ENCODE measurements at regions not wholly inside any gene's neighbourhood (a gene's known extent, or its start where the extent isn't known, plus 50 kb on each side); places are given as distances from the start of the nearest gene placed in this dataset.
"Not testable (repeated sequence)": the region's sequence is repeated elsewhere in the genome, so short reads cannot be mapped to it uniquely, and the experiment has no call there.

GRCh38 chr16:22436823-22437652, 62.6 kb upstream of the CDR2 start:
- ATAC-seq: peak; percentile 84 to 85

GRCh38 chr16:22436326-22436822, 62.0 kb upstream of the CDR2 start:
- ATAC-seq: peak; percentile 19

- ATAC-seq: not testable (repeated sequence)
Measured at GRCh38 chr16:22431314-22431713, 56.9 kb upstream of the CDR2 start.

GRCh38 chr16:22428654-22429053, 54.2 kb upstream of the CDR2 start:
- no peak for ATAC-seq

GRCh38 chr16:22427556-22427955, 53.1 kb upstream of the CDR2 start:
- no peak for ATAC-seq

GRCh38 chr16:22425847-22426246, 51.4 kb upstream of the CDR2 start:
- ATAC-seq: no peak

GRCh38 chr16:22425036-22425801, 50.8 kb upstream of the CDR2 start:
- ATAC-seq: no peak

GRCh38 chr16:22424161-22424937, 49.9 kb upstream of the CDR2 start:
- ATAC-seq: no peak
